ENCODE measurements at regions not wholly inside any gene's neighbourhood (a gene's known extent, or its start where the extent isn't known, plus 50 kb on each side); places are given as distances from the start of the nearest gene placed in this dataset.

- no peak for TF ChIP-seq CTCF (IDR thresholded peaks at IDR 0.05; ENCODE audit: insufficient read depth, low read length, poor library complexity, severe bottlenecking)
- no peaks in the 10 kb centered on the region for H3K27me3 ChIP-seq (replicated peaks; ENCODE audit: control insufficient read depth, insufficient read depth, low read length)
- no peak for DNase-seq (ENCODE audit: extremely low read depth, insufficient read length)
- no peaks in the 10 kb centered on the region for H3K36me3 ChIP-seq (ENCODE audit: control insufficient read depth, insufficient read depth, low read length)
- no peak overlapping the region for H3K4me3 ChIP-seq (replicated peaks; ENCODE audit: low read depth, low read length)
Measured at GRCh38 chr3:178895178-178895789, 176.3 kb downstream of the ZMAT3 start.
